GM10266 (cell line): ENCODE measurements at regions not wholly inside any gene's neighbourhood (a gene's known extent, or its start where the extent isn't known, plus 50 kb on each side); places are given as distances from the start of the nearest gene placed in this dataset.

Experiments used
- DNase-seq: peaks from one replicate; pipeline ENCODE4 v3.0.0; 2012; ENCODE audit errors: extremely low spot score
- TF ChIP-seq, protein P1 (sequence below): IDR thresholded peaks from 2 replicates; pipeline ENCODE4 v1.5.1; 2012; ENCODE audit warnings: mild to moderate bottlenecking, low read depth; ENCODE audit not compliant: control insufficient read depth, insufficient read depth; ENCODE audit errors: missing control alignments

DNA sequence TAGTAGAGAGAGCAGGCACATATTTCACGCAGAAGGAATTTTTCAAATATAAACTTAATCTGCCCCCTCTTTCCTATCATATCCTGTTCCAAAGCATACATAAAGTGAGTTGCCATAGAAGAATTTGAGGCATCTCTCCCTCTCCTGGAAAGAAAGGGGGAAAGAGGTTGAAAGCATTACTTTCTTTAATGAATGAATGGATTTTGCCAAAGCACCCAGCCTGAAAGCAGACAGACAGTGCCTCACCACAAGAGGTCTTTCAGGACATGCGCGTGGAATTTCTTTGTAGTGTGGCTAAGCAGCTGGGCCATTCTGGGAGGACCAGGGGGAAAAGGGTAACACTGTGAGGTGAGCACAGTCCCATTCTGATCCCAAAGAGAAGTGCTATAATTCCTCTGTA is 651.4 kb downstream of the IQCM start:
- DNase-seq = no peak
- TF ChIP-seq, protein P1, sequence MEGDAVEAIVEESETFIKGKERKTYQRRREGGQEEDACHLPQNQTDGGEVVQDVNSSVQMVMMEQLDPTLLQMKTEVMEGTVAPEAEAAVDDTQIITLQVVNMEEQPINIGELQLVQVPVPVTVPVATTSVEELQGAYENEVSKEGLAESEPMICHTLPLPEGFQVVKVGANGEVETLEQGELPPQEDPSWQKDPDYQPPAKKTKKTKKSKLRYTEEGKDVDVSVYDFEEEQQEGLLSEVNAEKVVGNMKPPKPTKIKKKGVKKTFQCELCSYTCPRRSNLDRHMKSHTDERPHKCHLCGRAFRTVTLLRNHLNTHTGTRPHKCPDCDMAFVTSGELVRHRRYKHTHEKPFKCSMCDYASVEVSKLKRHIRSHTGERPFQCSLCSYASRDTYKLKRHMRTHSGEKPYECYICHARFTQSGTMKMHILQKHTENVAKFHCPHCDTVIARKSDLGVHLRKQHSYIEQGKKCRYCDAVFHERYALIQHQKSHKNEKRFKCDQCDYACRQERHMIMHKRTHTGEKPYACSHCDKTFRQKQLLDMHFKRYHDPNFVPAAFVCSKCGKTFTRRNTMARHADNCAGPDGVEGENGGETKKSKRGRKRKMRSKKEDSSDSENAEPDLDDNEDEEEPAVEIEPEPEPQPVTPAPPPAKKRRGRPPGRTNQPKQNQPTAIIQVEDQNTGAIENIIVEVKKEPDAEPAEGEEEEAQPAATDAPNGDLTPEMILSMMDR = no peak

DNA sequence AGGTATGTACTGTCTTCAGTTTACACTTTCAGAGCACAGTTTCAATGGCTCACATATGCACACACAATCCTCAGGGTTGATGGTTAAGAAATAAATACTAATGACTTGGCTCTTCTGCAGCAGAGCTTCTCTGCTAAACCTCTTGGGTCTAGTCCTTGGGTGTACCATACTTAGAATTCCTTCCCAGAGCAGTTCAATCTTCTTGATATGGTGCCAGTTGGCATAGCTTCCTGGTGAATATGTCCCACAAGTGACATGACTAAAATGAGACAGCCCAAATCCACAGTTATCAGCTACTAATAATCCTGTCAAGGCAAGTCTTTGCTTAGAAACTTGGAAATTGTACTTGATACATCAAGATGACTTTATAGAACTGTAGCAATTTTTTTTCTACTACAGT is 654.4 kb downstream of the IQCM start:
- DNase-seq = no peak
- TF ChIP-seq, protein P1 = no peak

DNA sequence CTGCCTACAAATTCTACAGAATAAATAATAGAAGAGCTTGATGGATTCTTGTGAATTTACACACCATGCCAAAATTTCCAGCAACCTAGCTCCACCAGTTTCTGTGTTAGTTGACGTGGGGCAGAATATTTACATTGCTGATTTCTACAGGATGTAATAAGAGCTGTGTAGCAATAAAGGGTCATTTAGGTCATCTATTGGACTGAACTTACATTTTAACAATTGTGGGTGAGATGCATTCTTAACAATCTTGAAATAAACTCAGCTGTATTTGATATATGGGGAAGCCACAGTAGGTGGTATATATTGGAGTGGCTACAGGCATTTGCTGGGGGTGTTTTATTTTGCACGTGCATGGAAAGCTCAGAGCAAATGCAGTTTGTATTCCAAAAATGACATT is 655.3 kb downstream of the IQCM start:
- TF ChIP-seq, protein P1 = no peak
- DNase-seq = no peak

DNA sequence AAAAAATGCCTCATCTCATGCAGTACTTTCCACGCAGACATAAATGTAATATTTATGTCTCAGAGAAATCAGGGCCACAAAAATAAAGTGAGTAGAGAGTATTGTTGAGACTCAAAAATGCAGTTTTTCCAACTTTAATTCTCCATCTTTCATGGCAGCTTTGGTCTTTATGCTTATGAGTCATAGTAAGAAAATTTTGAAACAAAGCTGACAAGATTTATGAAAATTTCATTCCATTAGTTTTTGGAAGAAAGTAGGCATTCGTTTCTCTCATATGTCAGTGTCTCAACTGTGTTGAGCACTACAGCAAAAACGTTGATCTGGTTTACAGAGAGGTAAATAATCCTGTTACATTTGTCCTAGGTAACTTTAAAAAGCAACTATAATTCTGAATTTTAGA is 656.8 kb downstream of the IQCM start:
- no peak for DNase-seq
- TF ChIP-seq, protein P1 = no peak

DNA sequence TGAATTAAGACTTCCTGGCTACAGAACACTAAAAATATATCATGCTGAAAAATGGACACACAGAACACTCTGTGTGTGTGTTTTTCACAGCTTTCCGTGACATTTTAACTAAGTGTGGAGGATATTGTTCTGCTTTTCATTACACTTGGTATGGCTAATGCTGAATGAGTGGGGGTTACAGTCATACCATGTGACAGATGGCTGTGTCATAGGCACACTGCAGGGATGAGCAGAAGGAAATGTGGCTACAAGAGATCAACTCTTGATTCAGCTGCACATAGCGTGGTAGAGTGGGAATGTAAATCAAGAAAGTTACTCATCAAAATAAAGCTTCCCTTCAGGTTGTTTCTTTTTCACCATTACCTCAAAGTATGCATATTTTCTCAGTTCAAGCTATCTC is 669.8 kb downstream of the IQCM start:
- no peak for DNase-seq

DNA sequence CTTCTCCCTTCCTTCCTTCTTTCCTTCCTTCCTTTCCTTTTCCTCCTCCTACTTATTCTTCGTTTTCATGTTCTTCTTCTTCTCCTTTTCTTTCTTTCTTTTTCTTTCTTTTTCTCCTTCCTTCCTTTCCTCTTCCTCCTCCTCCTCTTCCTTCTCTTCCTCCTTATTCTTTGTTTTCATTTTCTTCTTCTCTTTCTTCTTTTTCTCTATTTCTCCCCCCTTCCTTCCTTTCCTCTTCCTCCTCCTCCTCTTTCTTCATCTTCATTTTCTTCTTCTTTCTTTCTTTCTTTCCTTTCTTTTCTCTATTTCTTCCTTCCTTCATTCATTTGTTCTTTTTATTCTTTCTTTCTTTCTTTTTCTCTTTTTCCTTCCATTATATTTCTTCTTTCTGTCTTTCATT is 671.6 kb downstream of the IQCM start:
- TF ChIP-seq, protein P1 = no peak
- DNase-seq = no peak

More for the DNA sequence above, 669.8 kb downstream of the IQCM start:
- TF ChIP-seq, protein P1 = no peak

DNA sequence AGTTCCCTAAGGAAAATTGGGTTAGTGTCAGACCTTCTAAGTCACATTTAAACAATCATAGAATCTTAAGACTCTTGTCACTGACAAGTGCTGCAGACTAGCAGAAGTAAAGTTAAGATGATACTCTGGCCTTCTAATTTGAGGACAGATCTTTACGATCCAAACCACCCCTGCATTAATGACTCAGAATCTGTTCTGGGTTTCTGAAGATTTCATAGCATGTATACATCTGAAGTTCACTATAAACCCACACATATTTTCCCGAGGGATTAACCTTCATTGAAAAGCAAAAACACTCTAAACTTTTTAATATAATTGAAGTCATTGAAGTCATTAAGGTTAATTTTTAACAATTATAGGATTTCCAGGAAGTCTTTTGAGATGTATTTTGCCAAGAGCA is 674.3 kb downstream of the IQCM start:
- no peak for DNase-seq
- TF ChIP-seq, protein P1 = no peak
